K562 (cell line): ENCODE measurements at regions not wholly inside any gene's neighbourhood (a gene's known extent, or its start where the extent isn't known, plus 50 kb on each side); places are given as distances from the start of the nearest gene placed in this dataset.

Experiments
- ARID2 ChIP-seq: fragments of 450-650 bp; IDR thresholded peaks from 2 replicates; pipeline ENCODE4 v1.6.1; 2017; ENCODE audit warnings: antibody characterized with exemption, mild to moderate bottlenecking
- EZH2 ChIP-seq: IDR thresholded peaks from 2 replicates; pipeline ENCODE4 v1.6.1; 2012; ENCODE audit warnings: low read depth, mild to moderate bottlenecking, inconsistent platforms, low read length, borderline replicate concordance
- FOSL1 ChIP-seq: fragments of 200-800 bp; sonication (Bioruptor generic); conservative IDR thresholded peaks from 2 replicates; pipeline ENCODE4 v1.6.1; 2016; ENCODE audit warnings: missing genetic modification characterization, missing compliant biosample characterization
- FOXJ2 ChIP-seq: fragments of 200-800 bp; sonication (Bioruptor generic); IDR thresholded peaks from 2 replicates; pipeline ENCODE4 v1.6.1; 2016; ENCODE audit warnings: missing genetic modification characterization, missing compliant biosample characterization
- KLF1 ChIP-seq: fragments of 450-650 bp; IDR thresholded peaks from 2 replicates; pipeline ENCODE4 v1.6.1; 2016; ENCODE audit warnings: missing genetic modification characterization, missing compliant biosample characterization
- MAFK ChIP-seq: IDR thresholded peaks from 2 replicates; pipeline ENCODE4 v1.6.1; 2011; ENCODE audit warnings: low read length, improper control_type of control experiment
- NFIC ChIP-seq: fragments of 450-650 bp; IDR thresholded peaks from 2 replicates; pipeline ENCODE4 v1.6.1; 2017; ENCODE audit warnings: mild to moderate bottlenecking, inconsistent platforms
- ZNF384 ChIP-seq: IDR thresholded peaks from 2 replicates; pipeline ENCODE4 v1.6.1; 2012; ENCODE audit warnings: low read depth, low read length, improper control_type of control experiment
- TF ChIP-seq, protein P1 (sequence below): fragments of 450-650 bp; IDR thresholded peaks from 2 replicates; pipeline ENCODE4 v1.6.1; 2018; ENCODE audit warnings: mild to moderate bottlenecking, low read depth; ENCODE audit not compliant: partially characterized antibody
- TF ChIP-seq, protein P2 (sequence below): fragments of 450-650 bp; IDR thresholded peaks from 2 replicates; pipeline ENCODE4 v1.6.1; 2018; ENCODE audit not compliant: partially characterized antibody
- TF ChIP-seq, protein P3 (sequence below), 3 experiments: IDR thresholded peaks in 2 of 3; conservative IDR thresholded peaks in 1 of 3; 2 replicates each; pipeline ENCODE4 v1.5.1; 2011 to 2012; ENCODE audit warnings: low read length in 3 of 3, mild to moderate bottlenecking in 3 of 3, control low read depth in 2 of 3, improper control_type of control experiment in 1 of 3, inconsistent platforms in 1 of 3, low read depth in 1 of 3, mixed read lengths in 1 of 3, moderate library complexity in 1 of 3; ENCODE audit not compliant: insufficient read depth in 2 of 3
- TF ChIP-seq, protein P4 (sequence below): fragments of 450-650 bp; formaldehyde crosslinking; IDR thresholded peaks from 2 replicates; pipeline ENCODE4 v1.4.0; 2022; ENCODE audit warnings: mild to moderate bottlenecking, moderate library complexity
- TF ChIP-seq, protein P5 (sequence below): sonication (generic); formaldehyde crosslinking; IDR thresholded peaks from 2 replicates; pipeline ENCODE4 v1.8.1; 2022; ENCODE audit warnings: missing genetic modification reagents

DNA sequence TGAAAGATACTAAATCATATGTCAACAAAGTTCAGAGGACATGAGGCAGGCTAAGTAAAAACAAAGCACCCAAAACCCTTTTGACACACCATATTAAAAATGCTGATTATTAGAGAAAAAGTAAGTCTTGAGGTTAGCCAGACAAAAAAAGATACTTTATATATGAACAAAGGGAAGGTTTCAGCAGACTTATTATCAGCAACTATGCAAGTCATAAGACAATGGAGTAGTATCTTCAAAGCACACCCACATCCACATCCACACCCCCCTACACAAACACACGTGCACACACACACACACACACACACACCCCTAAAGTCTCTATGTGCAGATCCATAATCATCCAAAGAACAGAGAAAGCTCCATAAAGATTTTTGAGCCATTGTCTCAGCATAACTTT, 1373.9 kb upstream of the CELF2 start:
- TF ChIP-seq, protein P1, sequence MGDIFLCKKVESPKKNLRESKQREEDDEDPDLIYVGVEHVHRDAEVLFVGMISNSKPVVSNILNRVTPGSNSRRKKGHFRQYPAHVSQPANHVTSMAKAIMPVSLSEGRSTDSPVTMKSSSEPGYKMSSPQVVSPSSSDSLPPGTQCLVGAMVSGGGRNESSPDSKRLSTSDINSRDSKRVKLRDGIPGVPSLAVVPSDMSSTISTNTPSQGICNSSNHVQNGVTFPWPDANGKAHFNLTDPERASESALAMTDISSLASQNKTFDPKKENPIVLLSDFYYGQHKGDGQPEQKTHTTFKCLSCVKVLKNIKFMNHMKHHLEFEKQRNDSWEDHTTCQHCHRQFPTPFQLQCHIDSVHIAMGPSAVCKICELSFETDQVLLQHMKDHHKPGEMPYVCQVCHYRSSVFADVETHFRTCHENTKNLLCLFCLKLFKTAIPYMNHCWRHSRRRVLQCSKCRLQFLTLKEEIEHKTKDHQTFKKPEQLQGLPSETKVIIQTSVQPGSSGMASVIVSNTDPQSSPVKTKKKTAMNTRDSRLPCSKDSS = no peak
- TF ChIP-seq EZH2 = no peak
- TF ChIP-seq, protein P2, sequence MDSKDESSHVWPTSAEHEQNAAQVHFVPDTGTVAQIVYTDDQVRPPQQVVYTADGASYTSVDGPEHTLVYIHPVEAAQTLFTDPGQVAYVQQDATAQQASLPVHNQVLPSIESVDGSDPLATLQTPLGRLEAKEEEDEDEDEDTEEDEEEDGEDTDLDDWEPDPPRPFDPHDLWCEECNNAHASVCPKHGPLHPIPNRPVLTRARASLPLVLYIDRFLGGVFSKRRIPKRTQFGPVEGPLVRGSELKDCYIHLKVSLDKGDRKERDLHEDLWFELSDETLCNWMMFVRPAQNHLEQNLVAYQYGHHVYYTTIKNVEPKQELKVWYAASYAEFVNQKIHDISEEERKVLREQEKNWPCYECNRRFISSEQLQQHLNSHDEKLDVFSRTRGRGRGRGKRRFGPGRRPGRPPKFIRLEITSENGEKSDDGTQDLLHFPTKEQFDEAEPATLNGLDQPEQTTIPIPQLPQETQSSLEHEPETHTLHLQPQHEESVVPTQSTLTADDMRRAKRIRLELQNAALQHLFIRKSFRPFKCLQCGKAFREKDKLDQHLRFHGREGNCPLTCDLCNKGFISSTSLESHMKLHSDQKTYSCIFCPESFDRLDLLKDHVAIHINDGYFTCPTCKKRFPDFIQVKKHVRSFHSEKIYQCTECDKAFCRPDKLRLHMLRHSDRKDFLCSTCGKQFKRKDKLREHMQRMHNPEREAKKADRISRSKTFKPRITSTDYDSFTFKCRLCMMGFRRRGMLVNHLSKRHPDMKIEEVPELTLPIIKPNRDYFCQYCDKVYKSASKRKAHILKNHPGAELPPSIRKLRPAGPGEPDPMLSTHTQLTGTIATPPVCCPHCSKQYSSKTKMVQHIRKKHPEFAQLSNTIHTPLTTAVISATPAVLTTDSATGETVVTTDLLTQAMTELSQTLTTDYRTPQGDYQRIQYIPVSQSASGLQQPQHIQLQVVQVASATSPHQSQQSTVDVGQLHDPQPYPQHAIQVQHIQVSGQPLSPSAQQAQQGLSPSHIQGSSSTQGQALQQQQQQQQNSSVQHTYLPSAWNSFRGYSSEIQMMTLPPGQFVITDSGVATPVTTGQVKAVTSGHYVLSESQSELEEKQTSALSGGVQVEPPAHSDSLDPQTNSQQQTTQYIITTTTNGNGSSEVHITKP = no peak
- TF ChIP-seq, protein P3, sequence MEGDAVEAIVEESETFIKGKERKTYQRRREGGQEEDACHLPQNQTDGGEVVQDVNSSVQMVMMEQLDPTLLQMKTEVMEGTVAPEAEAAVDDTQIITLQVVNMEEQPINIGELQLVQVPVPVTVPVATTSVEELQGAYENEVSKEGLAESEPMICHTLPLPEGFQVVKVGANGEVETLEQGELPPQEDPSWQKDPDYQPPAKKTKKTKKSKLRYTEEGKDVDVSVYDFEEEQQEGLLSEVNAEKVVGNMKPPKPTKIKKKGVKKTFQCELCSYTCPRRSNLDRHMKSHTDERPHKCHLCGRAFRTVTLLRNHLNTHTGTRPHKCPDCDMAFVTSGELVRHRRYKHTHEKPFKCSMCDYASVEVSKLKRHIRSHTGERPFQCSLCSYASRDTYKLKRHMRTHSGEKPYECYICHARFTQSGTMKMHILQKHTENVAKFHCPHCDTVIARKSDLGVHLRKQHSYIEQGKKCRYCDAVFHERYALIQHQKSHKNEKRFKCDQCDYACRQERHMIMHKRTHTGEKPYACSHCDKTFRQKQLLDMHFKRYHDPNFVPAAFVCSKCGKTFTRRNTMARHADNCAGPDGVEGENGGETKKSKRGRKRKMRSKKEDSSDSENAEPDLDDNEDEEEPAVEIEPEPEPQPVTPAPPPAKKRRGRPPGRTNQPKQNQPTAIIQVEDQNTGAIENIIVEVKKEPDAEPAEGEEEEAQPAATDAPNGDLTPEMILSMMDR (IDR thresholded peaks at IDR 0.05 in 2 of 3, conservative IDR thresholded peaks at IDR 0.05 in 1 of 3; ENCODE audit: insufficient read depth in 2 of 3, low read depth in 1 of 3, low read length in 3 of 3) = no peak
- TF ChIP-seq, protein P4, sequence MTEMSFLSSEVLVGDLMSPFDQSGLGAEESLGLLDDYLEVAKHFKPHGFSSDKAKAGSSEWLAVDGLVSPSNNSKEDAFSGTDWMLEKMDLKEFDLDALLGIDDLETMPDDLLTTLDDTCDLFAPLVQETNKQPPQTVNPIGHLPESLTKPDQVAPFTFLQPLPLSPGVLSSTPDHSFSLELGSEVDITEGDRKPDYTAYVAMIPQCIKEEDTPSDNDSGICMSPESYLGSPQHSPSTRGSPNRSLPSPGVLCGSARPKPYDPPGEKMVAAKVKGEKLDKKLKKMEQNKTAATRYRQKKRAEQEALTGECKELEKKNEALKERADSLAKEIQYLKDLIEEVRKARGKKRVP = no peak
- TF ChIP-seq ZNF384 = no peak
- TF ChIP-seq FOXJ2 = no peak
- TF ChIP-seq FOSL1 = no peak
- no peak for TF ChIP-seq ARID2
- no peak for TF ChIP-seq MAFK
- TF ChIP-seq NFIC = no peak
- TF ChIP-seq, protein P5, sequence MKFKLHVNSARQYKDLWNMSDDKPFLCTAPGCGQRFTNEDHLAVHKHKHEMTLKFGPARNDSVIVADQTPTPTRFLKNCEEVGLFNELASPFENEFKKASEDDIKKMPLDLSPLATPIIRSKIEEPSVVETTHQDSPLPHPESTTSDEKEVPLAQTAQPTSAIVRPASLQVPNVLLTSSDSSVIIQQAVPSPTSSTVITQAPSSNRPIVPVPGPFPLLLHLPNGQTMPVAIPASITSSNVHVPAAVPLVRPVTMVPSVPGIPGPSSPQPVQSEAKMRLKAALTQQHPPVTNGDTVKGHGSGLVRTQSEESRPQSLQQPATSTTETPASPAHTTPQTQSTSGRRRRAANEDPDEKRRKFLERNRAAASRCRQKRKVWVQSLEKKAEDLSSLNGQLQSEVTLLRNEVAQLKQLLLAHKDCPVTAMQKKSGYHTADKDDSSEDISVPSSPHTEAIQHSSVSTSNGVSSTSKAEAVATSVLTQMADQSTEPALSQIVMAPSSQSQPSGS (CRISPR knock-in tag) = no peak
- TF ChIP-seq KLF1 (tag) = no peak
